Neuronal stem cell (in vitro differentiated cells): ENCODE measurements at regions not wholly inside any gene's neighbourhood (a gene's known extent, or its start where the extent isn't known, plus 50 kb on each side); places are given as distances from the start of the nearest gene placed in this dataset.

Experiments
- DNase-seq: peaks from one replicate; pipeline ENCODE4 v3.0.0-alpha.2; 2013; ENCODE audit warnings: low spot score
- H2AFZ ChIP-seq: one replicate; pipeline ENCODE4 v1.6.1; 2013; ENCODE audit warnings: mild to moderate bottlenecking, low read length, inconsistent platforms
- H2AK5ac ChIP-seq: 2 replicates; pipeline ENCODE4 v1.6.1; 2013; ENCODE audit warnings: low read depth, mild to moderate bottlenecking, inconsistent platforms, low read length, moderate library complexity, mixed read lengths
- H2BK120ac ChIP-seq: 2 replicates; pipeline ENCODE4 v1.6.1; 2013; ENCODE audit warnings: low read depth, mild to moderate bottlenecking, inconsistent platforms, low read length, moderate library complexity, mixed read lengths
- H2BK12ac ChIP-seq: one replicate; pipeline ENCODE4 v1.6.1; 2013; ENCODE audit warnings: low read length, inconsistent platforms
- H2BK15ac ChIP-seq: 2 replicates; pipeline ENCODE4 v1.6.1; 2013; ENCODE audit warnings: mild to moderate bottlenecking, low read length, inconsistent platforms, mixed read lengths
- H2BK5ac ChIP-seq: one replicate; pipeline ENCODE4 v1.6.1; 2013; ENCODE audit warnings: inconsistent platforms, mild to moderate bottlenecking, low read length, moderate library complexity
- H3K14ac ChIP-seq: one replicate; pipeline ENCODE4 v1.6.1; 2013; ENCODE audit warnings: low read length, inconsistent platforms
- H3K18ac ChIP-seq: 2 replicates; pipeline ENCODE4 v1.6.1; 2013; ENCODE audit warnings: low read length, inconsistent platforms
- H3K23ac ChIP-seq: 2 replicates; pipeline ENCODE4 v1.6.1; 2013; ENCODE audit warnings: low read depth, mild to moderate bottlenecking, mixed read lengths, low read length, inconsistent platforms; ENCODE audit not compliant: poor library complexity
- H3K27ac ChIP-seq: replicated peaks from 3 replicates; pipeline ENCODE4 v1.5.1; 2013; ENCODE audit warnings: low read length, inconsistent platforms
- H3K27me3 ChIP-seq, 3 experiments: 2 replicates each; pipeline ENCODE4 v1.6.1; 2013; ENCODE audit warnings: low read length in 3 of 3, mild to moderate bottlenecking in 2 of 3, inconsistent platforms in 1 of 3, low read depth in 1 of 3, mixed read lengths in 1 of 3, moderate library complexity in 1 of 3; ENCODE audit not compliant: control insufficient read depth in 3 of 3, insufficient read depth in 3 of 3
- H3K36me3 ChIP-seq, 2 donors: replicated peaks in 1 of 2; 2 replicates each; pipeline ENCODE4 v1.6.1; 2013; ENCODE audit warnings: low read length in 2 of 2; ENCODE audit not compliant: control insufficient read depth in 2 of 2, insufficient read depth in 2 of 2
- H3K4ac ChIP-seq: 2 replicates; pipeline ENCODE4 v1.6.1; 2013; ENCODE audit warnings: inconsistent platforms, mild to moderate bottlenecking, low read length, moderate library complexity
- H3K4me1 ChIP-seq, 2 donors: 1 replicate in 1 of 2; 2 replicates in 1 of 2; pipeline ENCODE4 v1.6.1; 2013; ENCODE audit warnings: low read length in 2 of 2, low read depth in 1 of 2; ENCODE audit not compliant: control insufficient read depth in 2 of 2, insufficient read depth in 1 of 2
- H3K4me2 ChIP-seq: one replicate; pipeline ENCODE4 v1.6.1; 2013; ENCODE audit warnings: mild to moderate bottlenecking, low read length, inconsistent platforms; ENCODE audit not compliant: insufficient read depth, poor library complexity, severe bottlenecking
- H3K4me3 ChIP-seq, 2 donors: 2 replicates each; pipeline ENCODE4 v1.5.1; 2013; ENCODE audit warnings: low read length in 2 of 2, mild to moderate bottlenecking in 2 of 2, inconsistent platforms in 1 of 2, moderate library complexity in 1 of 2
- H3K79me1 ChIP-seq: one replicate; pipeline ENCODE4 v1.6.1; 2013; ENCODE audit warnings: low read depth, mild to moderate bottlenecking, inconsistent platforms, low read length, moderate library complexity
- H3K9ac ChIP-seq: one replicate; pipeline ENCODE4 v1.6.1; 2013; ENCODE audit warnings: mild to moderate bottlenecking, low read depth, low read length, inconsistent platforms; ENCODE audit not compliant: poor library complexity
- H3K9me3 ChIP-seq, 2 donors: replicated peaks in 1 of 2; 2 replicates each; pipeline versions ENCODE3 to v1.6.1; 2013; ENCODE audit warnings: low read length in 2 of 2, mild to moderate bottlenecking in 2 of 2, inconsistent platforms in 1 of 2, low read depth in 1 of 2, mixed read lengths in 1 of 2, moderate library complexity in 1 of 2; ENCODE audit not compliant: control insufficient read depth in 2 of 2, insufficient read depth in 1 of 2
- H4K8ac ChIP-seq: one replicate; pipeline ENCODE4 v1.6.1; 2013; ENCODE audit warnings: low read depth, mild to moderate bottlenecking, inconsistent platforms, low read length, moderate library complexity
- H4K91ac ChIP-seq: one replicate; pipeline ENCODE4 v1.6.1; 2013; ENCODE audit warnings: low read length, low read depth, mild to moderate bottlenecking, inconsistent platforms; ENCODE audit not compliant: poor library complexity
- WGBS, 2 donors: extraction: QIAGEN DNeasy Blood & Tissue Kit; methylation state at CpG; one replicate each; pipeline ENCODE4 v1.1.7; 2013; ENCODE audit warnings: missing lambda C conversion rate in 2 of 2, mixed read lengths in 1 of 2; ENCODE audit not compliant: insufficient read length in 2 of 2, insufficient replicate concordance in 1 of 2; ENCODE audit errors: extremely low coverage in 2 of 2; 5-methylcytosine and 5-hydroxymethylcytosine counted together

GRCh38 chr2:226355600-226355999 is 444.0 kb downstream of the IRS1 start:
- Histone ChIP-seq H2AFZ (no peak overlapping the region), H4K8ac (no peak overlapping the region)

DNA sequence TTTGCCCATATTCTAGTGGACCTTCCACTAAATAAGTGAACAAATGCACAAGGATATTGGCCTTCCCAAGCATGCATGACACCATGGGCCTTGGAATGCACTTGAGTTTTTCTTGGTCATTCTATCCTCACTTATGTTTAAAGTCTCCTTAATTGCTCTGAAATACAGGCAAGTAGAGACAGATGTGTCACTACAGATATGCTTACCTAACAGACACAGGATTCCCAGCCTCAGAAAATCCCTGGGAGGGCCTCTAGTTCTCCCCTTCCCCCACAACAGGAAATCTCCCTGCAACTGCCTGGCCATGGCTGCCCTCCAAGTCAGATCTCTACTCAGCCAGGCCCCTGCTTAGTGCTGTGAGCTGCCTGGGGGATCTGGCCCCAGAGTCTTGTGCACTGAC is 445.2 kb downstream of the IRS1 start:
- H3K79me1 ChIP-seq = no peaks in the 10 kb centered on the region
- H2BK5ac ChIP-seq = no peak overlapping the region
- no peak overlapping the region for H2BK12ac ChIP-seq
- H3K18ac ChIP-seq = no peak overlapping the region
- no peak overlapping the region for H3K27ac ChIP-seq
- H3K4me2 ChIP-seq = no peak overlapping the region
- no peaks in the 10 kb centered on the region for H3K36me3 ChIP-seq
- no peak overlapping the region for H3K14ac ChIP-seq
- peaks cover 0 to 2% of the 10 kb centered on the region in 2 donors for H3K4me1 ChIP-seq
- H3K4ac ChIP-seq = no peak overlapping the region
- no peak overlapping the region for H3K9ac ChIP-seq
- no peak overlapping the region for H2BK15ac ChIP-seq
- H3K9me3 ChIP-seq = no peaks in the 10 kb centered on the region
- no peak overlapping the region for H3K4me3 ChIP-seq
- no peak overlapping the region for H4K8ac ChIP-seq
- H3K27me3 ChIP-seq = no peaks in the 10 kb centered on the region
- H4K91ac ChIP-seq = no peak overlapping the region
- H2AK5ac ChIP-seq = no peak overlapping the region
- H2AFZ ChIP-seq = peak overlapping the region; percentile 60
- no peak overlapping the region for H2BK120ac ChIP-seq
- no peak for DNase-seq
- H3K23ac ChIP-seq = no peak overlapping the region

More at GRCh38 chr2:226355600-226355999, 444.0 kb downstream of the IRS1 start:
- Histone ChIP-seq H3K4me2 (no peak overlapping the region), H3K4ac (no peak overlapping the region), H2AK5ac (no peak overlapping the region), H3K9ac (no peak overlapping the region), H2BK12ac (no peak overlapping the region), H3K79me1 (no peaks in the 10 kb centered on the region), H2BK5ac (no peak overlapping the region), H4K91ac (no peak overlapping the region), H3K14ac (no peak overlapping the region), H3K4me1 (peaks cover 0 to 2% of the 10 kb centered on the region in 2 donors), H3K36me3 (no peaks in the 10 kb centered on the region), H2BK15ac (no peak overlapping the region), H3K4me3 (no peak overlapping the region), H2BK120ac (no peak overlapping the region), H3K23ac (no peak overlapping the region), H3K27me3 (no peaks in the 10 kb centered on the region), H3K9me3 (no peaks in the 10 kb centered on the region), H3K27ac (no peak overlapping the region), H3K18ac (no peak overlapping the region)
- no peak for DNase-seq

- Histone ChIP-seq H2BK12ac (no peak overlapping the region), H2BK5ac (no peak overlapping the region), H3K23ac (no peak overlapping the region)
Observed at GRCh38 chr2:226352941-226353560, 446.6 kb downstream of the IRS1 start.

DNA sequence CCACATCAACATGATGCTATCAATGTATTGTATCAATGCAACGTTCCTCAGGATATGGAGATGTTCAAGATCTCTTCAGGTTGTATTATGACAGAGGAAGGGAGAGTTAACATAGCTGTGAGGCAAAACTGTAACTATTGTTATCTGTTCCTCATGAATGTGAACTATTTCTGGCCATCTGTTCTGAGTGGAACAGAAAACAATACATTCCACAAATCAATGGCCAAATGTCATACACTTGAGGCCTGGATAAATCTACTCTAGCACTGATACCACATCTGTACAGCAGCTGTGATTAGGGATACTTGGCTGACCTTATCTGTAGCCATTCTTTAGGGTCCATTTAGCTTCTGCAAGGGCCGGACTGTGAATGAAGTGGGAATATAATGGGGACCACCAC is 447.9 kb downstream of the IRS1 start:
- Histone ChIP-seq H3K27ac (no peak overlapping the region), H4K8ac (no peak overlapping the region), H3K23ac (no peak overlapping the region), H3K4me2 (no peak overlapping the region), H2BK12ac (no peak overlapping the region), H3K14ac (no peak overlapping the region), H3K27me3 (no peaks in the 10 kb centered on the region), H3K18ac (no peak overlapping the region), H3K79me1 (no peaks in the 10 kb centered on the region), H3K9me3 (no peaks in the 10 kb centered on the region), H3K4me3 (no peak overlapping the region), H2AK5ac (no peak overlapping the region), H2BK5ac (no peak overlapping the region), H3K9ac (no peak overlapping the region), H2BK120ac (no peak overlapping the region), H3K36me3 (no peaks in the 10 kb centered on the region), H3K4me1 (no peaks in the 10 kb centered on the region), H4K91ac (no peak overlapping the region), H2BK15ac (no peak overlapping the region), H3K4ac (no peak overlapping the region), H2AFZ (no peak overlapping the region)
- no peak for DNase-seq
- WGBS, 2 donors = no CpG with 5 or more reads among the region's 2 CpGs

More at GRCh38 chr2:226352941-226353560, 446.6 kb downstream of the IRS1 start:
- Histone ChIP-seq H3K79me1 (no peaks in the 10 kb centered on the region), H3K27me3 (no peaks in the 10 kb centered on the region), H3K9ac (no peak overlapping the region), H3K4me3 (no peak overlapping the region), H3K4me2 (no peak overlapping the region), H2BK15ac (no peak overlapping the region), H2AFZ (no peak overlapping the region), H4K91ac (no peak overlapping the region), H2BK120ac (no peak overlapping the region), H3K4ac (no peak overlapping the region), H3K9me3 (no peaks in the 10 kb centered on the region), H3K18ac (no peak overlapping the region), H3K14ac (no peak overlapping the region), H4K8ac (no peak overlapping the region), H3K4me1 (peaks cover 0 to under 1% of the 10 kb centered on the region in 2 donors), H3K27ac (no peak overlapping the region), H2AK5ac (no peak overlapping the region), H3K36me3 (no peaks in the 10 kb centered on the region)
- DNase-seq = no peak
- WGBS, 2 donors = no CpG with 5 or more reads among the region's 6 CpGs
